ENCODE measurements at regions not wholly inside any gene's neighbourhood (a gene's known extent, or its start where the extent isn't known, plus 50 kb on each side); places are given as distances from the start of the nearest gene placed in this dataset.

- TF ChIP-seq ZNF274 (IDR thresholded peaks at IDR 0.05; ENCODE audit: low read depth, low read length) (no peak), SUZ12 (IDR thresholded peaks at IDR 0.05; ENCODE audit: extremely low read depth, insufficient read depth, insufficient read length) (no peak), YY1 (IDR thresholded peaks at IDR 0.05; ENCODE audit: insufficient read depth, insufficient read length) (no peak)
Observed at GRCh38 chr6:92911301-92911700, 508.1 kb downstream of the EPHA7 start.
